AG08395 (cell line): ENCODE measurements at regions not wholly inside any gene's neighbourhood (a gene's known extent, or its start where the extent isn't known, plus 50 kb on each side); places are given as distances from the start of the nearest gene placed in this dataset.

Experiments
- DNase-seq: peaks from one replicate; pipeline ENCODE4 v3.0.0; 2012; ENCODE audit warnings: mixed read lengths, low spot score

- no peak for DNase-seq
These were observed 1034.5 kb upstream of the EEF2KMT start for GRCh38 chr16:6132121-6132520.

- no peak for DNase-seq
These were observed 1034.0 kb upstream of the EEF2KMT start for GRCh38 chr16:6131526-6132050.

DNA sequence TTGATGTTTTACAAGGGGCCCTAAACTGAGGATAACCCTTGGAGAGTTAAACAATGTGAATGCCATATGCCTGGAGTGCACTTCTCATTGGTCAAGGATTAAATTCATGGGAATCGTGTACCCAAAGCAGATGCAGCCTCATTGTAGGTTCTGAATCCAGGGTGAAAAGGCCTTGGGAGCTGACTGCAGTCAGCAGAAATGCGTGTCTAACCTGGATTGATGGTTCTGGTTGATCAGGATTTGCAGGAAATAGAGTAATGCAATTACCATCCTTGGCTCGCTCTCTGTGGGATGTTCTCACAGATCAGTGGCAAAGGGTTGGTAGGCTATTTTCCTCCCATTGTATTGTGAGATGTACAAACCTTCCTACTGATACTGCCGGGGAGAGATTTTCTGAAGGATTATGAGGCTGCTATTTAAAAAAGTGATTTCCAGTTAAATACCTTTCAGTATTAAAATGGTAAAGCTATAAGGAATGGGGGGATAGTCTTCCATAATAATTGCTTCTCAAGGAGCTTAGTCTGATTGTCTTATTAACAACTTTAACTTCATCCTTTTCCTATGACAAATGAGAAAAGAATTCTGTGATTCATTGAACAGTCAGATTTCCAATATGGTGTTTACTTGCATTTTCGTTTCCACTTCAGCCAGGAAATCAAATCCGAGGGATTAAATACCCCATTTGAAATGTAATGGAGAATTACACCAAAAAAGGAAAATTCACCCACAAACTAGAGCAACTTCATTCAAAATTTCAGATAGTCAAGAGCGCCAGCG lies 1028.1 kb upstream of the EEF2KMT start:
- DNase-seq: no peak

DNA sequence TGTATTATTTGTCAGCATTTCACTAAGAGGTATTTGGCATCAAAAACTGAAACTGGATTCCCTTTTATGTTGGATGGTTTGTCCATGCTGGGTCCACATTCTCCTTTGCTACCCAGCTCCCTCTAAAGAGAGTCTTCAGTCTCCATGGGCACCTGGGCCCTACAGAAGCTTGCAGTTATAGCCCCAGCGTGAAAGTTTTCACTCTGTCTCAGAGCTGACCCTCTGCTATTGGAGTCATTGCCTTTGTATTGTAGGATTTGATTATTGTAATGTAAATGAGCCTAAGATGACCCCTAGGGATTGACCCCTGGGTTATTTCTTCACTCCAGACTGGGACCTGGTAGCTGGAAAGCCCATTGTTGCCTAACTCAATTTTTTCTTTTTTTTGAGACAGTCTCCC lies 1026.5 kb upstream of the EEF2KMT start:
- DNase-seq: no peak

DNA sequence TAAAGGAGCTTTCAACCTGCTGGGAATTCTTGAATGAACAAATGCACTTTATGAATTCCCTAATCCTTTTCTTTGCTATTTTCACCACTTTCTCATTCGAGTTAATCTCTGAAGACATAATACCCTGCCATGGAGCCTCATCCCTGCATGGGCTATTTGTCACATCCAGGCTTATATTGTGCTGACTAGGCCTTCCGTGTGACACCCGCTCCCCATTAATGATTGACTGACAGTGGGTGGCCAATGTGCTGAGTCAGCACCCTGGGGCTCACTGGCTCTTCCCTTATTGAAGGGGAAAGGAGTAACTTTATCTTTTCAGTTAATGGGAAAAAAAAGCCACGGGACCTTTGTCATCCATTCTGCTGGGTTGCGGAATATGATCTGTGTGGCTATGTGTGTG lies 1024.8 kb upstream of the EEF2KMT start:
- DNase-seq: no peak

DNA sequence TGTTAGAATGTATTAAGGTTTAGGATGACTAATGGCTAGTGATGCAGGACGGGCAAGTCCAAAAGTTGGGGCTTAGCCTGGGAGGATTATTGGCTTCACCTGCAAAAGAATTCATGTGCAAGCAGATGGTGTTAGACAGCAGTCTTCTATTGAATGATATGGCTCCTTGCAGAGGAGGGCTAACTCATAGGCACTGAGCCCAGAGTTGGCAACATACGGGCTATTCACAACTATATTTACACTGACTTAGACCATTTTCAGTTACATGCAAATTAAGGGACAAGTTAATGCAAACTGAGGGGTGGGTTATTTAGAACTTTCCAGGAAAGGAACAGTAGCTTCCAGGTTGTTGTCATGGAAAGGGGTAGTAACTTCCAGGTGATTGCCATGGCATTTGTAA lies 1017.1 kb upstream of the EEF2KMT start:
- DNase-seq: no peak

DNA sequence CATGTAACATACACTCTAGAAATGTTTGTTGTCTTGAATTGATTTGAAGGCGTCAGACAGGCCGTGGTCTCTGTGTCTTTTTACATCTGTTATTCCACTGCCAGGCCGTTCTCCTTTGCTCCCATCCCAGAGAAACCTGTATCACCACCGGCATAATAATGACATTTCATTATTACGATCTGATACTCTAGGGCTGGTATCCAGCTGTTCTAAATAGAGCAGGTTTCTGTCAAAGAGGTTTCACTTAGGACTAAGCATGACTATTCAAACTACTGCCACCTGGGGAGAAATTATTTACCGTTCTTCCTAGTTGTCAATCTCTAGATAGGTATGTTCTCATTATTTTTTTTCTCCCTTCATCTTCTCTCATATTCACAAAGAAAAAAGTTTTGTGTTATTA lies 1016.2 kb upstream of the EEF2KMT start:
- no peak for DNase-seq

DNA sequence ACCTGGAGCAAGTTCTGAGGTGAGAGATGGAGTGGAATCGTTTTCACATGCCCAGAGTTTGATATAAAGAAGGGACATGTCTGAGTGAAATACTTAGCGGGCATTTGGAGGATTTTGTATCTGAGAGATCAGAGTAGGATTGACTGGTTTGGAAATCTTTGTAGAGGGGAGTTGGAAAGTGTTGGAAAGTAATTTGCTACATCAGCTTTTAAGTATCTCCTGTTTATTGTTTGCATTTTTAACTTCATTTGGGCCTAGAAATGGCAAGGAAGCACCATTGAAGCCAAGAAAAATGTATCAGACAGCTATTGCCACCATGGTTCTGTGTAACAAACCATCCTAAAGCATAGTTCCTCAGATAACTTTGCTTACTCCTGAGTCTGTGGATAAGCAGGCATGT lies 1015.1 kb upstream of the EEF2KMT start:
- DNase-seq: no peak

GRCh38 chr16:6111390-6111789 lies 1013.8 kb upstream of the EEF2KMT start:
- DNase-seq: no peak

DNA sequence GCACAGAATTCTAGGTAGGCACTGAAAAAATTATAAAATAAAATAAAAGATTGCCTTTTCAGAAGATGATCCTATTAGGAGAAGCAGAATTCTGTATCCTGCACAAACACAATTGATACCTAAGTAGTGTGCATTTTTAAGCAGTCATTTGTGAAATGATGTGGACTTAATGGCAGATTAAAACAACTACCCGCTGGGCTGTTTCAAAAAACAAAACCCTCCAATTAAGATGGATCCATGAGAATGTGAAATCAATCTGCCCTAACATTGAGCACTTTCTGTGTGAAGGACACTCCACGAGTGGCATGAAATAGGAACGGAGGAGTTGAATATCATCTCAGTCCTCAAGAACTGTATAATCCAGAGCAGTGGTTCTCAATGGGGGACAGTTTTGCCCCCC lies 1012.8 kb upstream of the EEF2KMT start:
- DNase-seq: no peak

GRCh38 chr16:6106061-6106460 lies 1008.5 kb upstream of the EEF2KMT start:
- DNase-seq: no peak

GRCh38 chr16:6105115-6105514 lies 1007.5 kb upstream of the EEF2KMT start:
- DNase-seq: no peak

GRCh38 chr16:6104428-6104827 lies 1006.8 kb upstream of the EEF2KMT start:
- no peak for DNase-seq

DNA sequence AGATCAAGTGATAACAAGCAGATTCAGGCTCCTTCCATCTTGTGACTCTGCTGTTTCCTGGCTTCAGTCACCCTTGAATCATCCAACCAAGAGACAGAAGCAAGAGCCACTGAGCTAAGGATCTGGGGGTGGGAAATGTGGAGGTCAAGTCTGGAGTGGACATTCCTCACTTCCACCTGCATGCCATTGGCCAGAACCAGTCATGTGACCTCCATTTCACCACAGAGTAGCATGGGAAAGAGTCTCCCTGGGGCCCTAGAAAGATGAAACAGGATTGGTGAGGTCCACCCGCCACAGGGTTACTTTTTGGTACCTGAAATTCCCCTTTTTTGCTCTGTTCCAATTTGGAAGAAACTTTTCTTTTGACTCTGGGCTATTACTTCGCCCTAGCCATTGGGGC lies 1006.0 kb upstream of the EEF2KMT start:
- DNase-seq: no peak

- DNase-seq: no peak
These were observed 1001.5 kb upstream of the EEF2KMT start for GRCh38 chr16:6099102-6099501.

GRCh38 chr16:6096931-6097670 lies 999.5 kb upstream of the EEF2KMT start:
- no peak for DNase-seq

DNA sequence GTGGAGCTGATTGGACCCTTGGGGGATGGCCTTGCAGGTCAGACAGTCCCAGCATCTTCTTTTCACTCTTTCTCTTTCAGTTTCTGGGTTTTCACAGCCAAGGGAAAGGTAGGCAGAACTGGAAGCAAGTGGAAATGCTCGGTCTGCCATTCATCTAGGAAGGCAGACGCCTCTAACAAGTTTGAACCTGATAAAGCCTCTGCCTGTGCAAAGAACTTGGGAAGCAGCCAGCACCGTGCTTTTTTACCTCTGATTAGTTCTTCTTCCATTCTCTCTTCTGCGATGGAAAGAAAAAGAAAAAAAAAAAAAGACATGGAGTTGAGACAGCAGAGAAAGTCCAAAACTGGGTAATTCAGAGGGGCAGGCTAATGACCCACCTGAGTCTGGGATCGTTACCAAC lies 997.8 kb upstream of the EEF2KMT start:
- DNase-seq: no peak

DNA sequence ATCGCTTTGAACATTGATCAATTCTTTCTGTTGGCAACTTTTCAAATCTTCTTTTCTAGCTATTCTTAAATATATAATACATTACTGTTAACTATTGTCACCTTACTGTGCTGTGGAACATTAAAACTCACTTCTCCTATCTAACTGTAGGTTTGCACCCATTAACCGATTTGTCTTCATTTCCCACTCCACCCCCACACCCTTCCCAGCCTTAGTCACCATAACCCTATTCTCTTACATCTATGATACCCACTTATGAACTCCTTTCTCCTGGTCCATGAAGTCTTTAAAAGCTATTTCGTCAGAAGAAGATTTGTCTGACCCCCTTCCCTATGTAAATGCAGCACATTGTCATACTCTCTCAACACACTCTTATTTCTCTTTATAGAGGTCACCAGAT lies 993.4 kb upstream of the EEF2KMT start:
- no peak for DNase-seq

DNA sequence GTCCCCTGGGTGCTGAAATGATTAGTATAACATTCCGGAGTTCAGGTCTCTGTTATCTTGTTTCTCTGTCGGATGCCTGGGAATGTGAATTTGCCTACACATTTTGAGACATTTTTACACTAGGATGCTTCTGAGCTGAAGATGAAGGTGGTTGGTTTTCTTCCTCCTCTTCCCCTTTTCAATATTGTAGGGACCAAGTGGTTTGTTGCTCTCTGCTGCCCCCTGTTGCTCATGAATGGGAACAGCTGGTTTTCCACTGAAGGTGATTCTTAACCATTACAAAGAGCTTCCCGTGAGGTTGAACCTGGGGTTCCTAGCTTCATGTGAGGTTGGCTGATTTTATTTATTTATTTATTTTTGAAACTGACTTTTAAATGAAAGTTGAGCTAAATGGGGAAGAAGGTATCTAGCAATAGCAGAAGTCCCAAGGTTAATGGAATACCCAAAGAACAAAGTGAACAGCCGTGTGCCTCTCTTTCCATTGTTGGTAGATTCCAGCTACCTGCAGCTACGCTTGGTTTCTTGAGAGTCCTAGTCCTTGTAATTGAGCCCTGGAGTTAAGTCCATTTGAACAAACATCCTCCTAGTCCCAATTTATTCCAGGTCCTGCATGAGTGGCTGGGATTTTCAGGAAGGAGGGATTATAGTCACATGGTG lies 983.9 kb upstream of the EEF2KMT start:
- DNase-seq: no peak

GRCh38 chr16:6076631-6077030 lies 979.0 kb upstream of the EEF2KMT start:
- no peak for DNase-seq

GRCh38 chr16:6068063-6068462 lies 970.5 kb upstream of the EEF2KMT start:
- DNase-seq: no peak

DNA sequence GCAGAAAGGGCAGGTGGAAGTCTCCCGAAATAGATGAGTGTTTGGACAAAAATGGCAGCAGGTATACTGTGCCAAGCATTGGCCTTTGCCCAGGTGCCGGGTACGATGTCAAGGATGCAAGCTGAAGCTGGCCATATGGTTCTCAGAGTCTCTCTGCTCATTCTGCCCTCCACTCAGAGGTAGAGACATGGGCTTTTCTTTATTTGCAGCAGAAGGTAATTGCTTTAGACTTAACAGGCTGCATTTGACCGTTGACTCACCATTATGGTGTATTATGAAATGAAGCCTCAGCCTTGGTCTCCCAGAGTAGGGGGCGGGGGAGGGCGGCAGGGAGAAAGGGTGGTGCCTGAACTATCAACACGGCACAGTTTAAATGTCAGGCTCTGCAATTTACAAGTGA lies 969.1 kb upstream of the EEF2KMT start:
- no peak for DNase-seq

DNA sequence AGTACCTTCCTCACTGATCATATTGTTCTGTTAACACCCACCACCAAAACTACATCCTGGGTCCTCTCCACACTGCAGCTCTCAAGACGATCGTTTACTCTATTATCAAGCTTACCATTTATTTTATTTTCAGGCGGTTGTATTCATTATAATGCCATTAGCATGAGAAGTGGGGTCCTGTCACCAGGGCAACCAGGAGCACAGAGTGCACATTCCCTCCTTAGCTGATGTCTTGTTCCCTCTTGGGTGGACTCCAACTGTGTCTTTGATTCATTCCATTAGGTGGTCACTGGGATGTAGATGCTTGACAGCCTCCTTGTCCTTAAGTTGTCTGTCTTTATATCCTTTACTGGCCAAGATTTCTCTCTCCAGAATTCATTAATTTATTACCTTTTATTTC lies 965.9 kb upstream of the EEF2KMT start:
- no peak for DNase-seq
